ENCODE measurements at regions not wholly inside any gene's neighbourhood (a gene's known extent, or its start where the extent isn't known, plus 50 kb on each side); places are given as distances from the start of the nearest gene placed in this dataset.

DNA sequence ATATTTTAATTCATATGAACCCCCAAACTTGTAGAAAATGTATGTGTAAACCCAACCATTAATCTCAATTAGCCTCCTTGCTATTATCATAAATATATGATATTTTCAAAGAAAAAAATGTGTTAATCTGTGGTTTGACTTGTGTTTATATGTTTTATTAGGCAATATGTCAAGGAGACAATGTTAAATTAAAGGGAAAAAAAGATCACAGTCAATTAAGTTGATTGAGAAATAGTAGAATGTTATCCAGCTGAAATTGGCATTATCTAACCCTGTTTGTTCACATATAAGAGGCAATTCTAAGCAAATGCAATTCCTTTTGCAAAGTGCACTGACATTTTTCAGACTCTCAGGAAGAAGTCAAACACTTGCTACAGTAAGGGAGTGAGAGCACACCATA is 745.3 kb downstream of the C12orf50 start:
- no peak overlapping the region for H3K27ac Mint-ChIP-seq
- H3K36me3 Mint-ChIP-seq: no peaks in the 10 kb centered on the region
- no peak overlapping the region for H3K4me3 Mint-ChIP-seq
- DNase-seq (no peak), ATAC-seq (replicated peaks) (no peak)
- H3K4me1 Mint-ChIP-seq: peaks cover 5 to 8% of the 10 kb centered on the region in 2 donors
- H3K27me3 Mint-ChIP-seq: no peaks in the 10 kb centered on the region
- peaks cover 0 to 2% of the 10 kb centered on the region in 2 donors for H3K9me3 Mint-ChIP-seq

DNA sequence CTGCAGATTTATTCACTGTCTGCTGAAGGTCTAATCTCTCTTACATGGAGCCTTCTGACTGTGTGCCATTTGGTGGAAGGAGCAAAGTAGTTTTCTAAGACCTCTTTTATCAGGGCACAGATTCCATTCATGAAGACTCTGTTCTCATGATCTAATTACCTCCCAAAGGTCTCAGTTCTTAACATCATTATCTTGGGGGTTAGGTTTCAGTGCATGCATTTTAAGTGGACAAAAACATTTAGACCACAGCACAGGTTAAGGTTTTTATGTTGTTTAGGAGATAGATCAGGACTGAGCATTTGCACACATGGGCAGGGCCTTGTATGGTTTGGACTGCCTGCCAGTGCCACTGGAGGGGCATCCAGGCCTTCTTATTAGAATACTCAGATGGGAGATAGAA is 746.1 kb downstream of the C12orf50 start:
- Mint-ChIP-seq H3K9me3 (peaks cover 0 to 2% of the 10 kb centered on the region in 2 donors), H3K27me3 (no peaks in the 10 kb centered on the region), H3K36me3 (no peaks in the 10 kb centered on the region), H3K27ac (no peak overlapping the region), H3K4me1 (peaks cover 5 to 13% of the 10 kb centered on the region in 2 donors), H3K4me3 (no peak overlapping the region)
- ATAC-seq (replicated peaks) (no peak), DNase-seq (no peak)

DNA sequence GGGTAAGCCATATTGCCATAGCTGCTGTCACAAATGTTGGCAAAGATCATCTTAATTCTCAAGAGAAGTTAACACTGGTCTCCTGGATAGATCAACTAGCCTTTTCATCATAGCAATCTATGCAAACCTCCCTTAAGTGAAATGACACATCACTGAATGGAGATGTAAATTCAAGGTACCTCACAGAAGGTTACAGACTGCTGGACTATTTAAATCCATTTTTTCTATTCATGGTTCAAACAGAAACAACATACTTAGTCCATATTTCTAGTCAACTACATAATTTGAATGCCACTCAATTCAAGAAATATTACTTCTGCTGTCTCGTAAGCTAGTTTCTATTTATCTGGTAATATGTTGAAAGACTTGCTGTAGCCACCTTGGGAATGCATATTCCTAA is 748.3 kb downstream of the C12orf50 start:
- Mint-ChIP-seq H3K4me1 (peaks cover 5 to 13% of the 10 kb centered on the region in 2 donors), H3K27ac (no peak overlapping the region), H3K27me3 (no peaks in the 10 kb centered on the region), H3K9me3 (peaks cover 0 to 2% of the 10 kb centered on the region in 2 donors), H3K36me3 (no peaks in the 10 kb centered on the region), H3K4me3 (no peak overlapping the region)
- DNase-seq (no peak), ATAC-seq (replicated peaks) (peak; percentile 83 to 84)

GRCh38 chr12:87280356-87280755 is 748.8 kb downstream of the C12orf50 start:
- ATAC-seq (replicated peaks) (peak; percentile 76 to 78), DNase-seq (peak; percentile 1)
- Mint-ChIP-seq H3K36me3 (no peaks in the 10 kb centered on the region), H3K27me3 (no peaks in the 10 kb centered on the region), H3K9me3 (peaks cover 0 to 2% of the 10 kb centered on the region in 2 donors), H3K4me1 (peaks cover 5 to 13% of the 10 kb centered on the region in 2 donors), H3K4me3 (peak overlapping the region; percentile 1 to 55), H3K27ac (peak overlapping the region; percentile 1)

GRCh38 chr12:87274594-87275245 is 754.5 kb downstream of the C12orf50 start:
- Mint-ChIP-seq H3K9me3 (no peaks in the 10 kb centered on the region), H3K27me3 (no peaks in the 10 kb centered on the region), H3K4me1 (peaks cover 0 to 5% of the 10 kb centered on the region in 2 donors), H3K4me3 (no peak overlapping the region), H3K27ac (no peak overlapping the region), H3K36me3 (no peaks in the 10 kb centered on the region)
- ATAC-seq (replicated peaks): peak in 1 of 2 donors; percentile 58
- DNase-seq: no peak

GRCh38 chr12:87272851-87273250 is 756.4 kb downstream of the C12orf50 start:
- no peaks in the 10 kb centered on the region for H3K4me1 Mint-ChIP-seq
- no peak for DNase-seq
- H3K36me3 Mint-ChIP-seq: no peaks in the 10 kb centered on the region
- no peak for ATAC-seq (replicated peaks)
- H3K27me3 Mint-ChIP-seq: no peaks in the 10 kb centered on the region
- no peak overlapping the region for H3K27ac Mint-ChIP-seq
- no peaks in the 10 kb centered on the region for H3K9me3 Mint-ChIP-seq
- H3K4me3 Mint-ChIP-seq: no peak overlapping the region

DNA sequence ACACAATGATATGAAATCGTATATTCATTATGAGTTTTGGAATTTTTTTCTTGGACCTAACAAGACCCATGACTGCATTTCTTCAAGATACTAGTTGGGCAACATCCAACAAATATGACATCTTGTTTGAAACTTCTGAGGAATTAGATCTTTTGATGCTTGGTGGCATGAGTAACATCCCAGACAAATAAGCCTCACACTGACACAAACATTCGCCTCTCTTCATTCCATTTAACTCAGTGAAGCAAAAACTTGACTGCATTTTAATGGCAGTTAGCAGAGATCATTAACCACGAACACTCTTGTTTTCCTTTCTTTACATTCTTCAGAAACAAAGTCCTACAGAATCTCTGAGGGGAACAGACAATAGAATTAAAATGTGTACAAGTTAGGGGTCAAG is 758.3 kb downstream of the C12orf50 start:
- DNase-seq (no peak), ATAC-seq (replicated peaks) (no peak)
- Mint-ChIP-seq H3K27ac (no peak overlapping the region), H3K36me3 (no peaks in the 10 kb centered on the region), H3K4me3 (no peak overlapping the region), H3K4me1 (no peaks in the 10 kb centered on the region), H3K9me3 (no peaks in the 10 kb centered on the region), H3K27me3 (no peaks in the 10 kb centered on the region)

DNA sequence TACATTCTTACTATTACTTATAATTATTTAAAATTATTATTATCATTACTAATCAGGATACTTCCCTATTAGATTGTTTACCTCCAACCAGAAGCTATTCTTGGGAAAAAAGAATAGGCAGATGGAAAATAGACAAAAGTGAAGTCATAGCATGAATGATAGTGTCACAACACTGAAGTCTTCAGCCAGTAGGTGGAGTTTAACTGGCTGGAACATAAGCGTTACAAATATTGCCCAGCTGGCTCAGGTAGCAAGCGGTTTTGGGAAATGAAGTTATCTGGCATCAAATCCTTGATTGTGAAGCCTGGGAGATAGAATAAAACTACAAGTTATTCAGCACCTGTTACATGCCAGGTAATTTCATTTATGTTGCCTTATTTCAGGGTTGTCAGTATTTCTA is 762.9 kb downstream of the C12orf50 start:
- no peaks in the 10 kb centered on the region for H3K36me3 Mint-ChIP-seq
- H3K27me3 Mint-ChIP-seq: no peaks in the 10 kb centered on the region
- H3K4me1 Mint-ChIP-seq: no peaks in the 10 kb centered on the region
- H3K9me3 Mint-ChIP-seq: no peaks in the 10 kb centered on the region
- no peak for DNase-seq
- H3K4me3 Mint-ChIP-seq: no peak overlapping the region
- no peak for ATAC-seq (replicated peaks)
- no peak overlapping the region for H3K27ac Mint-ChIP-seq

DNA sequence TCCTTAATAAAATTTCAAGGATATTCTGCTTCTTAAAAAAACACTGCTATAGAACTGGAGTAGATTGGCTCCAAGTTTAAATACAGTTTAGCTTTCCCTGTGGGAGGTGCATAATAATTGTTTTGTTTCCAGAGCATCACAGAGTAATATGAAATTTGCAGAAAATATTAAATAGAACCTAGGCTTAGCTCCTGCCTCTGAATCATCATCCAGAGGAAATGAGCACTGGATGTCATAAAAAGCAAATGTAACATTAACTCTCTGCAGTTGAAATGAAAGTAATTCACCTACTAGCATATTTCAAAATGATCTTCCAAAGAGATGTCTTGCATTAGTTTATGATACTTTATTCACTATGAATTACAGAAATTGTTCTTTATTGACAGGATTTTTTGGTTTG is 769.8 kb downstream of the C12orf50 start:
- H3K9me3 Mint-ChIP-seq: no peaks in the 10 kb centered on the region
- no peaks in the 10 kb centered on the region for H3K36me3 Mint-ChIP-seq

DNA sequence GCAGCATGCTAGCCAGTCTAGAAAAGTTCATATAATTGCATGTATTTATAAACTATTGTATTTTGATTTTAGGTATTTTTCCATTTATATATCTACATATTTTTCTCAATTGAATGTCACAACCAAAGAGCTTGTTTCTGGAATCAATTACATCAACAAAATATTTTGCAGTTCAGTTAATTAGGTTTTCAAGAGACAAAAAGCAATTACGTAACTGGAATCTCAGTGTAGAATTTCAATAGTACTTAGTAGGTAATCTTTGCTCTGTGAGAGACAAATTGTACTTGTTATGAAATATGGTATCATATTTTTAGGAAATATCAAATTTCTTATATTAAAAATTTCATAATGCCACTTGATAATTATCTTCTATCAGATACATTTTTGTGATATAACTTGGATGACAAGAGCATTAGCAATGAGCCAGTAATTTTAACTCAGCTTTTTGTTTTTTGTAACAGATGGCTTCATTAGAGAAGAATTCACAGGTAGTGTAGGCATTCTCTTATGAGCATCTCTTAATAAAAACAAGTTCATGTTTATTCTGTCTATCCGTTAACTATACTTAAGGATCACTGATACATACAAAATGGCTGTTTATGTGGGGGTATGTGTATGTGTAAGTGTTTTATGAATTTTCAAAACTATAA is 774.7 kb downstream of the C12orf50 start:
- H3K4me3 Mint-ChIP-seq: no peak overlapping the region
- H3K36me3 Mint-ChIP-seq: no peaks in the 10 kb centered on the region
- peaks cover 0 to 2% of the 10 kb centered on the region in 2 donors for H3K9me3 Mint-ChIP-seq
- no peaks in the 10 kb centered on the region for H3K27me3 Mint-ChIP-seq
- DNase-seq: no peak
- no peaks in the 10 kb centered on the region for H3K4me1 Mint-ChIP-seq
- no peak for ATAC-seq (replicated peaks)
- no peak overlapping the region for H3K27ac Mint-ChIP-seq

More for the DNA sequence above, 769.8 kb downstream of the C12orf50 start:
- H3K27ac Mint-ChIP-seq: no peak overlapping the region
- no peak overlapping the region for H3K4me3 Mint-ChIP-seq
- H3K4me1 Mint-ChIP-seq: no peaks in the 10 kb centered on the region
- DNase-seq (no peak), ATAC-seq (replicated peaks) (no peak)
- no peaks in the 10 kb centered on the region for H3K27me3 Mint-ChIP-seq

GRCh38 chr12:87253157-87253556 is 776.0 kb downstream of the C12orf50 start:
- no peak for ATAC-seq (replicated peaks)

GRCh38 chr12:87246726-87247125 is 782.5 kb downstream of the C12orf50 start:
- no peaks in the 10 kb centered on the region for H3K9me3 Mint-ChIP-seq
- H3K4me3 Mint-ChIP-seq: no peak overlapping the region
- no peaks in the 10 kb centered on the region for H3K36me3 Mint-ChIP-seq
- no peaks in the 10 kb centered on the region for H3K27me3 Mint-ChIP-seq
- ATAC-seq (replicated peaks) (no peak), DNase-seq (no peak)
- H3K4me1 Mint-ChIP-seq: no peaks in the 10 kb centered on the region
- H3K27ac Mint-ChIP-seq: no peak overlapping the region

More at GRCh38 chr12:87253157-87253556, 776.0 kb downstream of the C12orf50 start:
- H3K27me3 Mint-ChIP-seq: no peaks in the 10 kb centered on the region
- H3K4me1 Mint-ChIP-seq: no peaks in the 10 kb centered on the region
- H3K27ac Mint-ChIP-seq: no peak overlapping the region
- H3K4me3 Mint-ChIP-seq: no peak overlapping the region
- H3K9me3 Mint-ChIP-seq: peaks cover 0 to 2% of the 10 kb centered on the region in 2 donors
- no peaks in the 10 kb centered on the region for H3K36me3 Mint-ChIP-seq
- no peak for DNase-seq

DNA sequence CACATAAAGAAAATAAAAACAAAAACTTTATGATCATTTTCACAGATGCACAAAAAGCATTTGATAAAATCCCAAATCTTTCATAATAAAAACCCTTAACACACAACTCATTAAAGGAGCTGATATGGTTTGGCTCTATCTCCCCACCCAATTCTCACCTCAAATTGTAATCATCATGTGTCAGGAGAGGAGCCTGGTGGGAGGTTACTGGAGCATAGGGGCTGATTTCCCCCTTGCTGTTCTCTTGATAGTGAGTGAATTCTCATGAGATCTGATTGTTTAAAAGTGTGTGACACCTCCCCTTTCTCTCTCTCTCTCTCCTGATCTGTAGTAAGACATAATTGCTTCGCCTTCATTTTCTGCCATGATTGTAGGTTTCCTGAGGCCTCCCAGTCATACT is 790.7 kb downstream of the C12orf50 start:
- Mint-ChIP-seq H3K27ac (no peak overlapping the region), H3K4me1 (no peaks in the 10 kb centered on the region), H3K4me3 (no peak overlapping the region), H3K9me3 (no peaks in the 10 kb centered on the region), H3K27me3 (no peaks in the 10 kb centered on the region), H3K36me3 (no peaks in the 10 kb centered on the region)
- DNase-seq (no peak), ATAC-seq (replicated peaks) (no peak)

GRCh38 chr12:87234898-87235297 is 794.3 kb downstream of the C12orf50 start:
- no peaks in the 10 kb centered on the region for H3K27me3 Mint-ChIP-seq
- H3K4me3 Mint-ChIP-seq: no peak overlapping the region
- DNase-seq: no peak
- no peaks in the 10 kb centered on the region for H3K36me3 Mint-ChIP-seq
- H3K9me3 Mint-ChIP-seq: no peaks in the 10 kb centered on the region
- no peaks in the 10 kb centered on the region for H3K4me1 Mint-ChIP-seq
- no peak for ATAC-seq (replicated peaks)
- H3K27ac Mint-ChIP-seq: no peak overlapping the region

DNA sequence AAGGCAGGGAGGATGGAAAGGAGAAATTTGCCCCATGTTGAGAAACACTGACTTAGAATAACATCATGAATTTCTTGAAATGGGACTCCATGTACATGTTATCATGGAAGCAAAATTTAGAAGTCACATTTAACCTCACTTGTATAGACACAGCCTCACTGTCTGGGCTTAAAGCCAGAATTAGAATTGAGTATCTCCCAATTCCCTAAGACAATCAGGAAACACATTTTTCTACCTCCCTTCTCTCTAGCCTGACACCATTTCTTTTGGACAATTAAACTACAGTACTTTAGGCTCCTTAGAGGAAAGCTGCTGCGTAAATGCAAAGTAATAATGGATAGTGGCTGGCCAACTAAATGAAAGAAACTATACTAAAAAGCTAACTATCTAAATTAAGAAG is 795.5 kb downstream of the C12orf50 start:
- Mint-ChIP-seq H3K27ac (no peak overlapping the region), H3K9me3 (no peaks in the 10 kb centered on the region), H3K36me3 (no peaks in the 10 kb centered on the region), H3K4me3 (no peak overlapping the region), H3K27me3 (no peaks in the 10 kb centered on the region), H3K4me1 (no peaks in the 10 kb centered on the region)
- ATAC-seq (replicated peaks) (no peak), DNase-seq (no peak)

Data from stimulated activated naive B cell treated with anti-CD40 and anti-IgM and Interleukin-4, amounts not matched to agents 10 μg/mL and 1 μg/mL and 100 μg/mL, for 72 hours (primary cell).